ENCODE measurements at regions not wholly inside any gene's neighbourhood (a gene's known extent, or its start where the extent isn't known, plus 50 kb on each side); places are given as distances from the start of the nearest gene placed in this dataset.

GRCh38 chr7:24401628-24402593 lies 117.9 kb downstream of the NPY start:
- intact Hi-C loops (cut with DNase I, micrococcal nuclease): loop anchor here (1.0 to 5.0 kb wide), 3 partner anchors 185 to 265 kb away; no protein-coding TSS in a partner anchor
- H3K4me3 Mint-ChIP-seq: no peak overlapping the region
- no peak for ATAC-seq
- no peaks in the 10 kb centered on the region for H3K9me3 Mint-ChIP-seq (ENCODE audit: low read depth)
- H3K27me3 Mint-ChIP-seq: no peaks in the 10 kb centered on the region
- no peak overlapping the region for H3K27ac Mint-ChIP-seq
- DNase-seq: no peak
- POLR2A ChIA-PET: no interaction called here
- no peaks in the 10 kb centered on the region for H3K36me3 Mint-ChIP-seq (ENCODE audit: low read depth)
- H3K4me1 Mint-ChIP-seq: peaks cover 8% of the 10 kb centered on the region
- CTCF ChIA-PET: no interaction called here

DNA sequence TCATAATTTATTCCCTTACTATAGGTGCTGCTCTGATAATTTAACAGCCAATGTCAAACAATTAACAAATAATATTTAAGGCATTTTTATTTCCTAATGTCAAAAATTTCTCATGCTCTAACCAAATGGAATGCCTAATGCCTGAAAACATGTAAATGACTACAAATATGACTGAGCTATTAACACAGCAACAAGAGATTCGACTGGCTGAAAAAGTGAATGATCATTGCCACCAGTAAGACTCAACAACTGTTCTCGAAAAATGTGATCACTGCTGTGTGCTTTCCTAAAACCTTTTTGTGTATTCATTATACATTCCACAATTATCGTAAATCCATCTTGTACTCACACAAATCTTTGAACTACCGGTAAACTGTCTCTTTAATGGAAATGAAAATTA lies 118.7 kb downstream of the NPY start:
- no peak overlapping the region for H3K27ac Mint-ChIP-seq
- H3K9me3 Mint-ChIP-seq (ENCODE audit: low read depth): no peaks in the 10 kb centered on the region
- no peaks in the 10 kb centered on the region for H3K27me3 Mint-ChIP-seq
- H3K36me3 Mint-ChIP-seq (ENCODE audit: low read depth): no peaks in the 10 kb centered on the region
- ChIA-PET POLR2A (no interaction called here), CTCF (no interaction called here)
- H3K4me1 Mint-ChIP-seq: peaks cover 8% of the 10 kb centered on the region
- ATAC-seq (no peak), DNase-seq (no peak)
- intact Hi-C loops (cut with DNase I, micrococcal nuclease): loop anchor here (1.0 to 5.0 kb wide), 3 partner anchors 185 to 265 kb away; no protein-coding TSS in a partner anchor
- H3K4me3 Mint-ChIP-seq: no peak overlapping the region

- Mint-ChIP-seq H3K27ac (no peak overlapping the region), H3K9me3 (ENCODE audit: low read depth) (no peaks in the 10 kb centered on the region), H3K27me3 (no peaks in the 10 kb centered on the region), H3K4me3 (no peak overlapping the region), H3K4me1 (peaks cover 8% of the 10 kb centered on the region), H3K36me3 (ENCODE audit: low read depth) (no peaks in the 10 kb centered on the region)
- POLR2A ChIA-PET: no interaction called here
- ATAC-seq (no peak), DNase-seq (no peak)
- intact Hi-C loops (cut with DNase I, micrococcal nuclease): loop anchor here (5.0 kb wide), 2 partner anchors 184 to 264 kb away; no protein-coding TSS in a partner anchor
- CTCF ChIA-PET: interaction anchor here (0.8 kb wide), 1 partner anchor 46 kb away, joined by 5 read pairs; no protein-coding TSS in a partner anchor
Measured at GRCh38 chr7:24403557-24403956, 119.6 kb downstream of the NPY start.

DNA sequence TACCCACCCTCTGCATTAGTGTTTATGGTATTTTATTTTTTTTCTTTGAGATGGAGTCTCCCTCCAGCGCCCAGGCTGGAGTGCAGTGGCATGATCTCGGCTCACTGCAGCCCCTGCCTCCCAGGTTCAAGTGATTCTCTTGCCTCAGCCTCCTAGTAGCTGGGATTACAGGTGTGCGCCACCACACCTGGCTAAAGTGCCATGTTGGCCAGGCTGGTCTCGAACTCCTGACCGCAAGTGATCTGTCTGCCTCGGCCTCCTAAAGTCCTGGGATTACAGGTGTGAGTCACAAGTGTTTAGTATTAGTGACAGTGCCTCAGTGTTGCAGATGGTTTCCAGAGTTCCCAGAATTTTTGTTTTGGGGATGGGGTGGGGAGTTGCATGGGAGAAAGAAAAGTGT lies 120.3 kb downstream of the NPY start:
- intact Hi-C loops (cut with DNase I, micrococcal nuclease): loop anchor here (5.0 kb wide), 2 partner anchors 183 to 263 kb away; no protein-coding TSS in a partner anchor
- ChIA-PET CTCF (interaction anchor here (0.8 kb wide), 1 partner anchor 47 kb away, joined by 5 read pairs; no protein-coding TSS in a partner anchor), POLR2A (no interaction called here)
- no peak for DNase-seq
- Mint-ChIP-seq H3K36me3 (ENCODE audit: low read depth) (no peaks in the 10 kb centered on the region), H3K9me3 (ENCODE audit: low read depth) (no peaks in the 10 kb centered on the region), H3K27me3 (peaks cover 1% of the 10 kb centered on the region), H3K4me3 (no peak overlapping the region), H3K4me1 (peaks cover 8% of the 10 kb centered on the region), H3K27ac (no peak overlapping the region)
- ATAC-seq: no peak

- Mint-ChIP-seq H3K9me3 (ENCODE audit: low read depth) (no peaks in the 10 kb centered on the region), H3K27me3 (peaks cover 1% of the 10 kb centered on the region), H3K36me3 (ENCODE audit: low read depth) (no peaks in the 10 kb centered on the region), H3K4me1 (peaks cover 8% of the 10 kb centered on the region), H3K4me3 (no peak overlapping the region), H3K27ac (no peak overlapping the region)
- DNase-seq (no peak), ATAC-seq (no peak)
- POLR2A ChIA-PET: no interaction called here
- CTCF ChIA-PET: no interaction called here
- intact Hi-C loops (cut with DNase I, micrococcal nuclease): no loop called here
Measured at GRCh38 chr7:24405002-24405401, 121.0 kb downstream of the NPY start.

GRCh38 chr7:24406053-24406788 lies 122.2 kb downstream of the NPY start:
- CTCF ChIA-PET: interaction anchor here (0.6 kb wide), 1 partner anchor 260 kb away, joined by 3 read pairs; no protein-coding TSS in a partner anchor
- intact Hi-C loops (cut with DNase I, micrococcal nuclease): no loop called here
- peaks cover 8% of the 10 kb centered on the region for H3K4me1 Mint-ChIP-seq
- no peak for DNase-seq
- H3K27ac Mint-ChIP-seq: no peak overlapping the region
- H3K27me3 Mint-ChIP-seq: peaks cover 1% of the 10 kb centered on the region
- no peaks in the 10 kb centered on the region for H3K36me3 Mint-ChIP-seq (ENCODE audit: low read depth)
- H3K9me3 Mint-ChIP-seq (ENCODE audit: low read depth): no peaks in the 10 kb centered on the region
- ATAC-seq: peak; percentile 57
- POLR2A ChIA-PET: interaction anchor here (0.7 kb wide), 1 partner anchor 84 kb away, joined by 3 read pairs; no protein-coding TSS in a partner anchor
- no peak overlapping the region for H3K4me3 Mint-ChIP-seq

DNA sequence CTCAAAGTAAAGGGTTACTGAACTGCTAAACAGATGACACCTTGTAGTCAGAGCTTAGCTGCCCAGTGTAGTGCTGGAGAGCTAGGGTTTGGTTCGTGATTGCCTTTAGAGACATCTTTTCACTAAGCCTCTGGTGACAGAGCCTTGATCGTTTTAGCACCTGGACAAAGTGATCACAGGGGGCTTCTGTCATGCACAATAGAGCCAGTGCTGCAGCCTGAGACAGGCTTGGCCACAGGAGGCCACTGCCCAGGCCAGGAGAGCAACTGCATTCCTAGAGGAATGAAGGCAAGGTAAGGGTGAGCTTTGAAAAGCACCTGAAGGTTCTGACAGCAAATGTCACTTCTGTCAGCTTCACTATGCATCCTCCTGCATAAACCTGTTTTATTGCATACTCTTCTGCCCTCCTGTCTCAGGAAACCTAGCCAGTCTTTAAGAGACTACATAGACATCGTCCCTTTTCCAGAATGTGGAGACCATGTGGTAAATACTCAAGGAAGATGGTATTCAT lies 122.9 kb downstream of the NPY start:
- intact Hi-C loops (cut with DNase I, micrococcal nuclease): no loop called here
- CTCF ChIA-PET: interaction anchor here (0.6 to 1.5 kb wide), 2 partner anchors 12 to 259 kb away, joined by 3 read pairs; no protein-coding TSS in a partner anchor
- POLR2A ChIA-PET: no interaction called here

GRCh38 chr7:24407965-24408364 lies 124.0 kb downstream of the NPY start:
- Mint-ChIP-seq H3K4me3 (no peak overlapping the region), H3K27ac (no peak overlapping the region), H3K27me3 (peaks cover 4% of the 10 kb centered on the region), H3K4me1 (peaks cover 8% of the 10 kb centered on the region), H3K9me3 (ENCODE audit: low read depth) (no peaks in the 10 kb centered on the region), H3K36me3 (ENCODE audit: low read depth) (no peaks in the 10 kb centered on the region)
- POLR2A ChIA-PET: no interaction called here
- DNase-seq: no peak
- intact Hi-C loops (cut with DNase I, micrococcal nuclease): no loop called here
- no peak for ATAC-seq
- CTCF ChIA-PET: interaction anchor here (1.1 to 1.5 kb wide), 3 partner anchors 12 to 261 kb away, joined by 3 to 4 read pairs (median 3); no protein-coding TSS in a partner anchor

More for the DNA sequence above, 122.9 kb downstream of the NPY start:
- Mint-ChIP-seq H3K4me3 (no peak overlapping the region), H3K27me3 (peaks cover 1% of the 10 kb centered on the region), H3K4me1 (peaks cover 8% of the 10 kb centered on the region), H3K9me3 (ENCODE audit: low read depth) (no peaks in the 10 kb centered on the region), H3K36me3 (ENCODE audit: low read depth) (no peaks in the 10 kb centered on the region), H3K27ac (no peak overlapping the region)
- no peak for ATAC-seq
- no peak for DNase-seq

DNA sequence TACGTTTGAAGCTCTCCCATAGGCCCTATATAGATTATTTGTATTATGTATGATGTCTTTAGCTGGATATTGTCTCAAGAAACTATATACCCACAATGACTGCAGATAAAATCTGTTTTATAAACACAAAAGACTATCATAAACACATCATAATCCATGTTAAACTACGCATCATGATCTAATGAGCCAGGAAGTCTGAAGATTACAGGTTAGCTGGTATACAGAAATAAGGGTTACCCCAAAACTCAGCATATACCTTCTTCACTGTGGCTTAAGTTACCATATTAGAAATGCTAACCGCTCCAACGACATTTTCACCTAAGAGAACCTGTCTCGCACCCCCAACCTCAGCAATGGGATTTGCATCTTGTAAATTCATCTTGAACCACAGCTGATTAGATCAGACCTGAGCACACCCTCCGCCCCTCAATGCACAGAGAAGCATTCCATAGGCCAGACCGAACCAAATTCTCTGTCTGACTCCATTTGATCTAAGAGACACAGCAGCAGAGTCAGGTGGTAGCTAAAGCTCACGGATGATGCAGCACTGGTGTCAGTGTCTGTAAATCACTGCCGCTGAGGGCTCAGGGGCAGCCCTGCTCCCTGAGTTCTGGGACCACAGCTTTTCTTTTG lies 124.9 kb downstream of the NPY start:
- no peaks in the 10 kb centered on the region for H3K36me3 Mint-ChIP-seq (ENCODE audit: low read depth)
- ATAC-seq (no peak), DNase-seq (no peak)
- intact Hi-C loops (cut with DNase I, micrococcal nuclease): no loop called here
- no peak overlapping the region for H3K4me3 Mint-ChIP-seq
- peaks cover 2% of the 10 kb centered on the region for H3K9me3 Mint-ChIP-seq (ENCODE audit: low read depth)
- no peak overlapping the region for H3K27ac Mint-ChIP-seq
- H3K4me1 Mint-ChIP-seq: peaks cover 8% of the 10 kb centered on the region
- H3K27me3 Mint-ChIP-seq: peaks cover 6% of the 10 kb centered on the region
- ChIA-PET CTCF (interaction anchor here (1.2 kb wide), 1 partner anchor 11 kb away, joined by 4 read pairs; no protein-coding TSS in a partner anchor), POLR2A (no interaction called here)

DNA sequence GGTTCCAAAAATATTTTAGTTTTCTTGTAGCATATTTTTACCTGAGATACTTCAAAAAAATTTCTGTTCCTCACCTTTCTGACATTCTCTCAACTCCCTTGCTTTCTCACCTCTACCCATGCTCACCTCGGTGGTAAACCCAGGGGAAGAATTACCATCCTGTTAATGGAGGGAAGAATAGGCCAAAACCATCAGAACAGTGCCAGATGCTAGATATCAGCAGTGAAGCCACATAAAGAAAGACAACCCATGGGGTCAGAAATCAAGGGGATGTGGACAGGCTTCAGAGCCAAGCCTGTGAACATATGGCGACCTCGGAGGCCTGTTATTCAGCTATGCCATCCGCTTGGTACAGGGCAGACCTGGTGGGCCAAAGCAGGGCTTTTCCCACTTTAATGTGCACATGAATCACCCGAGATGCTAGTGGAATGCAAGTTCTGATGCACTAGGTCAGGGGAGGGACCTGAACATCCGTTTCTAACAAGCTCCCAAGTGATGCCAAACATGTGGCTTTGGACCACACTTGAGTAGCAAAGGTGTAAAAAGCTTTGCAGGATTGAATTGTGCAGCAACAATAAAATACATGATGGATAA lies 125.5 kb downstream of the NPY start:
- Mint-ChIP-seq H3K4me3 (no peak overlapping the region), H3K36me3 (ENCODE audit: low read depth) (no peaks in the 10 kb centered on the region), H3K27me3 (peaks cover 6% of the 10 kb centered on the region), H3K27ac (no peak overlapping the region), H3K9me3 (ENCODE audit: low read depth) (peaks cover 5% of the 10 kb centered on the region), H3K4me1 (peaks cover 8% of the 10 kb centered on the region)
- POLR2A ChIA-PET: no interaction called here
- no peak for ATAC-seq
- CTCF ChIA-PET: interaction anchor here (0.6 to 1.2 kb wide), 2 partner anchors 10 to 129 kb away, joined by 4 read pairs; no protein-coding TSS in a partner anchor
- intact Hi-C loops (cut with DNase I, micrococcal nuclease): no loop called here
- no peak for DNase-seq

DNA sequence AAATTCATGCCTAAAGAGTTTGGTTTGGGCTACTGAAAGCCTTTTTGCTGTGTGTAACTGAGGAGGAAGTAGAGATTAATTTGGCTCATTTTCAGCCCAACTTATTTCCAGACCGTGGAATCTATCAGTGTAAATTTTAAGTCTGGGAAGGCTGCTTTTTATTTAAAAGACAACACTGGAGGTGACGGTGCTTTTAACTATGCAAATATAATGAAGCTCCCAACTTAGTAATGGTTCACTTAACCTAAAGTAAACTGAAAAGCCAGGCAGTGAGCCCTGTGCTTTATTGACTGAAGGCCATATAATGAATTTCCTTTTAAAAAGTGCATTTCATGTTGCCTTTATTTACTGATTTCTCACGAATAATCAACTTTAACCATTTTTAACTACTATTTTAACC lies 127.2 kb downstream of the NPY start:
- ChIA-PET CTCF (no interaction called here), POLR2A (no interaction called here)
- peaks cover 2% of the 10 kb centered on the region for H3K4me1 Mint-ChIP-seq
- ATAC-seq (no peak), DNase-seq (no peak)
- H3K4me3 Mint-ChIP-seq: no peak overlapping the region
- H3K27ac Mint-ChIP-seq: no peak overlapping the region
- peaks cover 8% of the 10 kb centered on the region for H3K27me3 Mint-ChIP-seq
- H3K9me3 Mint-ChIP-seq (ENCODE audit: low read depth): peaks cover 5% of the 10 kb centered on the region
- intact Hi-C loops (cut with DNase I, micrococcal nuclease): no loop called here
- no peaks in the 10 kb centered on the region for H3K36me3 Mint-ChIP-seq (ENCODE audit: low read depth)
